Transverse colon (tissue), 4 donors: ENCODE measurements at regions not wholly inside any gene's neighbourhood (a gene's known extent, or its start where the extent isn't known, plus 50 kb on each side); places are given as distances from the start of the nearest gene placed in this dataset.

Experiments used
- CTCF ChIP-seq, 5 experiments: fragments of 200-600 bp in 3 of 5; fragments of 450-650 bp in 2 of 5; sonication (generic) in 3 of 5; IDR thresholded peaks; 1 replicate in 2 of 5; 2 replicates in 3 of 5; pipeline ENCODE4 v1.5.1; 2016 to 2017; ENCODE audit warnings: antibody characterized with exemption in 5 of 5, inconsistent platforms in 3 of 5, mild to moderate bottlenecking in 2 of 5, moderate library complexity in 1 of 5
- EP300 ChIP-seq: sonication (generic); formaldehyde crosslinking; IDR thresholded peaks from one replicate; pipeline ENCODE4 v1.6.1; 2017; ENCODE audit warnings: antibody characterized with exemption, low read depth
- POLR2A ChIP-seq: fragments of 450-650 bp; IDR thresholded peaks from one replicate; pipeline ENCODE4 v1.6.1; 2016; ENCODE audit warnings: antibody characterized with exemption, mild to moderate bottlenecking, moderate library complexity
- POLR2AphosphoS5 ChIP-seq, 3 donors: sonication (generic); formaldehyde crosslinking; IDR thresholded peaks; one replicate each; pipeline ENCODE4 v1.6.1; 2016; ENCODE audit warnings: antibody characterized with exemption in 3 of 3

- no peak for TF ChIP-seq CTCF (IDR thresholded peaks at IDR 0.05)
- no peak for TF ChIP-seq POLR2AphosphoS5 (IDR thresholded peaks at IDR 0.05)
- no peak for TF ChIP-seq POLR2A
- no peak for TF ChIP-seq EP300
Measured at GRCh38 chr12:71233083-71233482, 75.3 kb upstream of the TSPAN8 start.
